ENCODE measurements at regions not wholly inside any gene's neighbourhood (a gene's known extent, or its start where the extent isn't known, plus 50 kb on each side); places are given as distances from the start of the nearest gene placed in this dataset.

DNA sequence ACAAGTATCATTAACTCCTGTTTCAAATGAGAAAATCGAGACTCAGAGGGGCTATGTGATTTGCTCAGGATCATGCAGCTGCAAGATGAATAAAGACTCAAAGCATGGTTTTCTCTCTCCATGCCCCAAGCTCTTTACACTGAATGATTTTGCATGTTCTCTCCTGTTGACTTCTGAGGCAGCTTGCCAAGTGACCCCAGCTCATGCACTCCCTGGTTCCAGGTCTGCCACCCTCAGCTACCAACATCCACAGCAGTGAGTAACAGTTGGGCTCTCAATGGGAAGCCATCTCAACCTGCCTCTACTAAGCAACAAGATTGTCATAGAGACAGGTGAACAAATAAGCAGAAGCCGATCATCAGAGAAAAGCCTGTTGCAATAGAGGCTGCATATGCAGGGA is 116.9 kb upstream of the GADL1 start:
- WGBS, 2 donors, result 56 to 75% methylated on average over 2 of the region's 2 CpGs
- H3K36me3 ChIP-seq, result no peaks in the 10 kb centered on the region
- H3K4me3 ChIP-seq, result no peak overlapping the region

DNA sequence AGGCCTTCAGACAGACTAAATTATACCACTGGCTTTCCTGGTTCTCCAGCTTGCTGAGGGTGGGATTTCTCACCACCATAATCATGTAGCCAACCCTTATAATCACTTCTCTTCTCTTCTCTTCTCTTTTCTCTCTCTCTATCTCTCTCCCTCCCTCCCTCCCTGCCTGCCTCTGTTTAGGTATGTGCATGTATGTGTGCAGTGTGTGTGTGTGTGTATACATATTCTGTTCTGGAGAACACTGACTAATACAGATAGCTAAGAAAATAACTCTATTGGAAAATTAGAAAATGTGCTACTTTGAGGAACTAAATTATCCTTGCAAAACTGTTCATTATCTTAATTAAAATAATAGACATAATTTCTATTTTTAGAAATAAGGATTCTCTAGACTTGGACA is 118.6 kb upstream of the GADL1 start:
- H3K4me1 ChIP-seq, result no peaks in the 10 kb centered on the region
- H3K27ac ChIP-seq, result no peak overlapping the region
- no peaks in the 10 kb centered on the region for H3K36me3 ChIP-seq
- no peak overlapping the region for H3K4me3 ChIP-seq
- H3K9me3 ChIP-seq, result no peaks in the 10 kb centered on the region
- TF ChIP-seq POLR2A (IDR thresholded peaks at IDR 0.05) (no peak), EP300 (IDR thresholded peaks at IDR 0.05) (no peak)
- TF ChIP-seq, protein P1, sequence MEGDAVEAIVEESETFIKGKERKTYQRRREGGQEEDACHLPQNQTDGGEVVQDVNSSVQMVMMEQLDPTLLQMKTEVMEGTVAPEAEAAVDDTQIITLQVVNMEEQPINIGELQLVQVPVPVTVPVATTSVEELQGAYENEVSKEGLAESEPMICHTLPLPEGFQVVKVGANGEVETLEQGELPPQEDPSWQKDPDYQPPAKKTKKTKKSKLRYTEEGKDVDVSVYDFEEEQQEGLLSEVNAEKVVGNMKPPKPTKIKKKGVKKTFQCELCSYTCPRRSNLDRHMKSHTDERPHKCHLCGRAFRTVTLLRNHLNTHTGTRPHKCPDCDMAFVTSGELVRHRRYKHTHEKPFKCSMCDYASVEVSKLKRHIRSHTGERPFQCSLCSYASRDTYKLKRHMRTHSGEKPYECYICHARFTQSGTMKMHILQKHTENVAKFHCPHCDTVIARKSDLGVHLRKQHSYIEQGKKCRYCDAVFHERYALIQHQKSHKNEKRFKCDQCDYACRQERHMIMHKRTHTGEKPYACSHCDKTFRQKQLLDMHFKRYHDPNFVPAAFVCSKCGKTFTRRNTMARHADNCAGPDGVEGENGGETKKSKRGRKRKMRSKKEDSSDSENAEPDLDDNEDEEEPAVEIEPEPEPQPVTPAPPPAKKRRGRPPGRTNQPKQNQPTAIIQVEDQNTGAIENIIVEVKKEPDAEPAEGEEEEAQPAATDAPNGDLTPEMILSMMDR (IDR thresholded peaks at IDR 0.05), result no peak
- H3K27me3 ChIP-seq, result no peaks in the 10 kb centered on the region
- no peak for DNase-seq (ENCODE audit: low spot score in 2 of 2)

More for the DNA sequence above, 116.9 kb upstream of the GADL1 start:
- Histone ChIP-seq H3K27me3 (no peaks in the 10 kb centered on the region), H3K9me3 (no peaks in the 10 kb centered on the region), H3K27ac (no peak overlapping the region), H3K4me1 (no peaks in the 10 kb centered on the region)
- DNase-seq (ENCODE audit: low spot score in 2 of 2), result no peak
- TF ChIP-seq EP300 (IDR thresholded peaks at IDR 0.05) (no peak), POLR2A (IDR thresholded peaks at IDR 0.05) (no peak)
- TF ChIP-seq, protein P1 (IDR thresholded peaks at IDR 0.05), result no peak

DNA sequence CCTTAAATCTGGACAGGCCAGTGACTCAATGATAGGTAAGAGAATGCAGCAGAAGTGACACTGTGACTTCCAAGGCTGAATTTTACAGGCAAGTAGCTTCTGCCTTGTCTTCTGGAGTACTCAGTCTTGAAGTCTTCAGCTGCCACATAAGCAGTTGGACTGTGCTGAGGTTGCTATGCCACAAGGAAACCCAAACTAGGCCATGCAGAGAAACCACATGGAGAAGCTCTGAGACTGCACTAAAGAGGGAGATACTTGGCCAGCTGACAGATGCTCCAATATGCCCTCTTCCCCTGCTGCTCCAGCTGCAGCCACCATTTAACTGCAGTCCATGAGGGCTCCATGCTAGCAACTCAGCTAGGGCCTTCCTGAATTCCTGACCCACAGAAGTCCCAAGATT is 119.4 kb upstream of the GADL1 start:
- H3K27me3 ChIP-seq, result no peaks in the 10 kb centered on the region
- DNase-seq (ENCODE audit: low spot score in 2 of 2), result no peak
- H3K4me3 ChIP-seq, result no peak overlapping the region
- H3K4me1 ChIP-seq, result no peaks in the 10 kb centered on the region
- no peaks in the 10 kb centered on the region for H3K9me3 ChIP-seq
- no peak for TF ChIP-seq POLR2A (IDR thresholded peaks at IDR 0.05)
- TF ChIP-seq EP300 (IDR thresholded peaks at IDR 0.05), result no peak
- TF ChIP-seq, protein P1 (IDR thresholded peaks at IDR 0.05), result no peak
- no peak overlapping the region for H3K27ac ChIP-seq
- H3K36me3 ChIP-seq, result no peaks in the 10 kb centered on the region

DNA sequence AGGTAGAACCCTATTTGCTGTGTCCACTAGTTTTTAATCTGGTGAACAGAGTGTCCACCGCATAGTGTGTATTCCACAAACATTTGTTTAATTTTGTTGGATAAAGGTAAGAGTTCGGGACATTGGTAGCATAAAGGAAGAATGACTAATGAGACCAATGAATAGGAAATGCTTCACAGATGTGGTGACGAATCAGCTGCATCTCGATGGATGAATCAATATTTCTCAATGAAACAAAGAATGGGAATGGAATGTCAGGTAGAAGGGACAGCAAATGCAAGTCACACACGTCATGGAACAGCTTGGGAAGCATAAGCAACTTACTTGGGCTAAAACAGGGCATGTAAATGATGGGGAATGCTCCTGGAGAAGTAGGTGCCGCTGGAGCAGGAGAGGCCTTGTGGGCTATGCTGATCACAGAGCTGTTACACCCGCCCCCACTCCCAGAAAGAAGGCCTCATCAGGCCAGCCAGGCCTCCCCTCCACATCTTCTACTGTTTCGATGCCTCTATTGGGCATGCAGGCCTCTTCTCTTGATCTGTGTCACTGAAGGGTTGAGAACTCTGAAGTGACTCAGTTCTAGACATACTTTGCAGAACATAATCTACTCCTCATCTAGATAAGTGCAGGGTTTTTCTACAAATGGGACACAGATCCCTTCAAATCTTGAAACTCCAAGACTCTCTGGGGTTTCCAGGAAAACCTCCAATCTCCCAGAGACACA is 120.0 kb upstream of the GADL1 start:
- TF ChIP-seq EP300 (IDR thresholded peaks at IDR 0.05), result no peak
- TF ChIP-seq POLR2A (IDR thresholded peaks at IDR 0.05), result no peak
- TF ChIP-seq, protein P1 (IDR thresholded peaks at IDR 0.05), result no peak
- no peaks in the 10 kb centered on the region for H3K36me3 ChIP-seq
- H3K27me3 ChIP-seq, result no peaks in the 10 kb centered on the region
- no peaks in the 10 kb centered on the region for H3K9me3 ChIP-seq
- DNase-seq (ENCODE audit: low spot score in 2 of 2), result no peak
- no peak overlapping the region for H3K4me3 ChIP-seq
- no peaks in the 10 kb centered on the region for H3K4me1 ChIP-seq
- 88 to 93% methylated on average over 7 to 8 of the region's 8 CpGs for WGBS, 2 donors
- H3K27ac ChIP-seq, result no peak overlapping the region

DNA sequence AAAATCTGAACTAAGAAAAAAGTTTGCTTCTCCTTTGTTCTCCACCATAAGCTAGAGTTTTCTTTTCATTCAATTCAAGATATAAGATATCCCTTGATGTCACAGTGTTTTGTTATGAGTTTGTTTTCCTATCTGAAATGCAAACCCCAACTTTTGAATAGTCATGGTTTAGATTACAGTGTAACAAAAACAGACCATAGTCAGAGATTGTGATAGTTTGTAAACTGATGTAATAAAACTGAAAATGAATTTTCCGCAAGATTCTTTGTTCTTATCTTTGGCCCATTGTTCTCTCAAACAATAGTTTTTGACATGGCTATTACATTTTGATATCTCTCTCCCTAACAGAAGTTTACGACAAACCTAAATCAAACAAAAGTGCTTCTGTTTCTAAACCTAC is 121.7 kb upstream of the GADL1 start:
- TF ChIP-seq, protein P1 (IDR thresholded peaks at IDR 0.05), result no peak
- WGBS, 2 donors, result 50 to 66% methylated on average over 2 of the region's 2 CpGs

More for the DNA sequence above, 121.7 kb upstream of the GADL1 start:
- Histone ChIP-seq H3K27me3 (no peaks in the 10 kb centered on the region), H3K27ac (no peak overlapping the region), H3K9me3 (no peaks in the 10 kb centered on the region), H3K4me1 (no peaks in the 10 kb centered on the region), H3K36me3 (no peaks in the 10 kb centered on the region), H3K4me3 (no peak overlapping the region)
- no peak for DNase-seq (ENCODE audit: low spot score in 2 of 2)
